ENCODE measurements at regions not wholly inside any gene's neighbourhood (a gene's known extent, or its start where the extent isn't known, plus 50 kb on each side); places are given as distances from the start of the nearest gene placed in this dataset.

GRCh38 chrX:69109036-69109663, 56.1 kb downstream of the PJA1 start:
- Histone ChIP-seq H3K27ac (ENCODE audit: low read depth in 1 of 2, low read length in 2 of 2) (no peak overlapping the region), H3K4me1 (ENCODE audit: control insufficient read depth in 4 of 4, insufficient read depth in 4 of 4, low read length in 3 of 4) (no peaks in the 10 kb centered on the region), H3K36me3 (ENCODE audit: control insufficient read depth in 4 of 4, insufficient read depth in 3 of 4, low read depth in 1 of 4, low read length in 3 of 4) (no peaks in the 10 kb centered on the region), H3K9me3 (ENCODE audit: control insufficient read depth in 4 of 4, low read length in 3 of 4) (no peaks in the 10 kb centered on the region), H3K9ac (ENCODE audit: low read depth in 1 of 2, low read length in 2 of 2) (no peak overlapping the region), H3K4me3 (ENCODE audit: low read depth in 1 of 3, low read length in 3 of 3) (no peak overlapping the region), H3K27me3 (ENCODE audit: control insufficient read depth in 4 of 4, insufficient read depth in 4 of 4, low read length in 3 of 4) (peaks cover 0 to 5% (median 0%) of the 10 kb centered on the region in 4 donors)
- TF ChIP-seq EGR1 (IDR thresholded peaks at IDR 0.05; ENCODE audit: low read depth in 2 of 2): no peak
- TF ChIP-seq REST (IDR thresholded peaks at IDR 0.05): no peak
- no peak for TF ChIP-seq GABPA (IDR thresholded peaks at IDR 0.05 in 1 of 2, conservative IDR thresholded peaks at IDR 0.05 in 1 of 2)
- 92% methylated on average over 6 of the region's 8 CpGs for WGBS
- DNase-seq (ENCODE audit: low spot score): no peak

GRCh38 chrX:69107747-69108401, 57.4 kb downstream of the PJA1 start:
- no peak overlapping the region for H3K9ac ChIP-seq (ENCODE audit: low read depth in 1 of 2, low read length in 2 of 2)
- no peak for DNase-seq (ENCODE audit: low spot score)
- H3K9me3 ChIP-seq (ENCODE audit: control insufficient read depth in 4 of 4, low read length in 3 of 4): no peaks in the 10 kb centered on the region
- H3K27me3 ChIP-seq (ENCODE audit: control insufficient read depth in 4 of 4, insufficient read depth in 4 of 4, low read length in 3 of 4): peaks cover 0 to 5% (median 0%) of the 10 kb centered on the region in 4 donors
- TF ChIP-seq HNF4A (conservative IDR thresholded peaks at IDR 0.05) (no peak), HNF4G (IDR thresholded peaks at IDR 0.05) (no peak), MAX (IDR thresholded peaks at IDR 0.05) (no peak), FOXA2 (IDR thresholded peaks at IDR 0.05) (no peak), NR2F2 (IDR thresholded peaks at IDR 0.05) (no peak), TAF1 (conservative IDR thresholded peaks at IDR 0.05) (no peak), SP1 (IDR thresholded peaks at IDR 0.05) (no peak), GABPA (IDR thresholded peaks at IDR 0.05 in 1 of 2, conservative IDR thresholded peaks at IDR 0.05 in 1 of 2) (no peak)
- WGBS: 78% methylated on average over 7 of the region's 7 CpGs
- H3K4me3 ChIP-seq (ENCODE audit: low read depth in 1 of 3, low read length in 3 of 3): no peak overlapping the region
- H3K4me1 ChIP-seq (ENCODE audit: control insufficient read depth in 4 of 4, insufficient read depth in 4 of 4, low read length in 3 of 4): no peaks in the 10 kb centered on the region
- H3K27ac ChIP-seq (ENCODE audit: low read depth in 1 of 2, low read length in 2 of 2): no peak overlapping the region
- no peaks in the 10 kb centered on the region for H3K36me3 ChIP-seq (ENCODE audit: control insufficient read depth in 4 of 4, insufficient read depth in 3 of 4, low read depth in 1 of 4, low read length in 3 of 4)

GRCh38 chrX:69107231-69107739, 58.0 kb downstream of the PJA1 start:
- no peak for DNase-seq (ENCODE audit: low spot score)

More at GRCh38 chrX:69107231-69107739, 58.0 kb downstream of the PJA1 start:
- Histone ChIP-seq H3K9ac (ENCODE audit: low read depth in 1 of 2, low read length in 2 of 2) (no peak overlapping the region), H3K9me3 (ENCODE audit: control insufficient read depth in 4 of 4, low read length in 3 of 4) (no peaks in the 10 kb centered on the region), H3K36me3 (ENCODE audit: control insufficient read depth in 4 of 4, insufficient read depth in 3 of 4, low read depth in 1 of 4, low read length in 3 of 4) (no peaks in the 10 kb centered on the region), H3K4me1 (ENCODE audit: control insufficient read depth in 4 of 4, insufficient read depth in 4 of 4, low read length in 3 of 4) (no peaks in the 10 kb centered on the region), H3K27me3 (ENCODE audit: control insufficient read depth in 4 of 4, insufficient read depth in 4 of 4, low read length in 3 of 4) (peaks cover 0 to 5% (median 0%) of the 10 kb centered on the region in 4 donors), H3K27ac (ENCODE audit: low read depth in 1 of 2, low read length in 2 of 2) (no peak overlapping the region), H3K4me3 (ENCODE audit: low read depth in 1 of 3, low read length in 3 of 3) (no peak overlapping the region)
- 79% methylated on average over 1 of the region's 1 CpG for WGBS
- TF ChIP-seq RXRA (IDR thresholded peaks at IDR 0.05) (no peak), HNF4A (conservative IDR thresholded peaks at IDR 0.05) (no peak), SP1 (IDR thresholded peaks at IDR 0.05) (no peak), REST (IDR thresholded peaks at IDR 0.05) (no peak)

All from liver (tissue), 7 donors.